Left kidney (tissue), 1 donor: ENCODE measurements at regions not wholly inside any gene's neighbourhood (a gene's known extent, or its start where the extent isn't known, plus 50 kb on each side); places are given as distances from the start of the nearest gene placed in this dataset.
A peak's percentile ranks its signal among the peaks of the same experiment; 100 is the strongest.

Experiments
- DNase-seq: peaks from one replicate; pipeline ENCODE4 v3.0.0-alpha.2; 2013

GRCh38 chr2:122512091-122512490 is 756.6 kb downstream of the TSN start:
- DNase-seq: no peak

- DNase-seq: peak; percentile 11
Measured at GRCh38 chr2:122514451-122514996, 759.1 kb downstream of the TSN start.

DNA sequence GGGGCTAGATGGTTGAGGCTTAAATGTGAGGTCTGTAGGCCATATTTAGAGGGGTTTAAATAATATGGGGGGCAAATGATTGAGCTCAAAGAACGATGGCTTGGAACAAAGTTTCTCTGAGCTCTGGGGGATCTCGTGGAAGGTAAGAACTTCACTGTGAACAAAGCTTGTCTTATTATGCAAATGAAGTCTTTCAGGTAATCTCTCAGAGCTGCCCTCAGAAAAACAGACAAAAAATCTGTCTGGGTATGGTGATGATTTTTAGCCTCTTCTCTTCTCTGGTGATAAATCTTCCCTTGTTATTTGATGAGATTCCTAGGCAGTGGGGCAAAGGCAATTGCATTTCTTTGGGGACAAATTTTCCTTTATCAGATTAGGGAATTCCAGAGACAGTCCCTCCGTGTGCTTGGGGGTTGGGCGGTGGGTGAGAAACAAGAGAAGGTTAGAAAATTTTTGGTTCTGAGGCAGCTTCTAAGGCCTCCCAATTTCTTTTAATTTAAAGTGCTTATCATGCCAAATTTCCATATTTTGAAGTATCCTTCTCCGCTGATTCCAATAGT is 760.4 kb downstream of the TSN start:
- DNase-seq: no peak

DNA sequence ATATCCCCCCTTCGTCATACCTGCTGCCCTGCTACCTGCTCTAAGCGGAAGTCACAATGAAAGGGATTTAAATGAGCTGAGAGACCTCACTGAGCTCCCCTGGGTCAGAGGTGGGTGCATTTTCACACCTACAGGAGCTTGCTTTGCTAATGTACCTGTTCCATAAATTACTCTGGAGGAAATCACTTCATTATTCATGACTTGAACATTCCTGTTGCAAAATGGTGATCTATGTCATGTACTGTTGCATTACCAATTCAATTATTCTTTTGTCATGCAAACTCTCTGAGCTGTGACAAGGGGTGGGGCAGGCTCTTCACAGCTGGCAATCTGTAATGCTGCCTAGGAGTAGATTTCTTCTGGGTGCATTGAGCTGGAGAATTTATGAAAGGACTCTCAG is 761.3 kb downstream of the TSN start:
- no peak for DNase-seq

DNA sequence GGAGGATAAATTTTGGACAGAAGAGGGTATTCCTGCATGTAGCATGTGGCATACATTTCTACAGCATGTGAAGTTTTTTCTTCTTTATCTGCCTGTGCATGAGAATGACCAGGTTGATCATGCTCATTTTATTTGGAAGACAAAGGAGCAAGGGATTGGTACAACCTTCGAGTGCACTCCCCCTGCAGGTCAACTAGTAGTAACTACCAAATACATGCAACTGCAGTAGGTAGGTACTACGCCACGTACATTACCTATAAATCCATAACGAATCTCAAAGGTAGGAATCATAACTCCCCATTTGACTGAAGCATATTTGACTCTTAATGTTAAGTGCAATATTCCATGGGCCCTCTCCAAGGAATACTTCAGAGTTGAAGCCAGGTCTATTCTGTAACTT is 763.9 kb downstream of the TSN start:
- no peak for DNase-seq

DNA sequence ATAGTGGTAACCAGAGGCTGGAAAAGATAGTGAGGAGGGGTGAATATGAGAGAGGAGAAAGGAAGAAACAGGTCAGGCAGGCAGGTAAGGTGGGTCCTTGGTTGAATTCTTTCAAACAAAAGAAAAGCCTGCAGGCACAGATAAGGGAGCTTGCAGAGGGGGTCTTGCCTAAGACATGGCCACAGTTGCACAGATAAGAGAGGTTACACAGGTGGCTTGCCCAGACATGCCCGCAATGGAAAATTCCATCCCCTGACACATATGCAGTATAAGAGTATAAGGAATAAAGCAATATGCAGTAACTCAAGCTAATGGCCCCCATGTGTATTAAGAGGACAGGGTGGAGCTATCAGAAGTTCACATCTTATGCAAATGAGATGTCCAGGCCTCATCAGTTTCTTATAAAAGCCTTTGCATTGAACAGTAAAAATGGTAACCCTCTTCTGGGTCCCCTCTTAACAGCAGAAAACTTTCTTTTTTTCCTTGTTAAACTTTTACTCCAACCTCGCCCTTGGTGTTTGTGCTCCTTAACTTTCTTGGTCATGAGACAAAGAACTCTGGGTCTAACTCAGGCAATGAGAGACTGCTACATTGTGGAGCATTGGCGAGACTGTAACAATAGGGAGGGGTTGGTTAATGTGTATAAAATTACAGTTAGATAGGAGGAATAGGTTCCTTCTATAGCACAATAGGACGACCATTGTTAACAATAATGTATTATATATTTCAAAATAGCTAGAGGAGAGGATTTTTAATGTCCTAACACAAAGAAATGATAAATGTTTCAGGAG is 764.6 kb downstream of the TSN start:
- no peak for DNase-seq

- DNase-seq: no peak
Measured at GRCh38 chr2:122523143-122523542, 767.7 kb downstream of the TSN start.

GRCh38 chr2:122523981-122524380 is 768.5 kb downstream of the TSN start:
- no peak for DNase-seq

DNA sequence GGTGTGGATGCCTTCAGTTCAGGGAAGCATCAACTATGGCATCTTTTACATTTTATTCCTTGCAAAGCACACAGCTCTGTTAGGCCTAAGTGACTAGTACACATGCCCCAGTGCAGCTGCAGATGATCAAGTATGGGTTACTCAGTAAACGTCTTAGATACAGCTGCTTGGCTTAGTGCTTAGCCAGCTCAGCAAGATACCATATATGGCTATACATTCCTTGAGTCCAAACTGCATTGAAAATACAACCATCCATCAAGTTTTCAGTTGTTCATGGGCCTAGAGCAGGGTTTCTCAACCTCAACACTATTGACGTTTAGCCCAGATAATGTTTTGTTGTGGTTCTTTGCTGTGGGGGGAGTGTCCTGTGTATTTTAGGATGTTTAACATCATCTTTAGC is 769.9 kb downstream of the TSN start:
- peak; percentile 10 for DNase-seq

DNA sequence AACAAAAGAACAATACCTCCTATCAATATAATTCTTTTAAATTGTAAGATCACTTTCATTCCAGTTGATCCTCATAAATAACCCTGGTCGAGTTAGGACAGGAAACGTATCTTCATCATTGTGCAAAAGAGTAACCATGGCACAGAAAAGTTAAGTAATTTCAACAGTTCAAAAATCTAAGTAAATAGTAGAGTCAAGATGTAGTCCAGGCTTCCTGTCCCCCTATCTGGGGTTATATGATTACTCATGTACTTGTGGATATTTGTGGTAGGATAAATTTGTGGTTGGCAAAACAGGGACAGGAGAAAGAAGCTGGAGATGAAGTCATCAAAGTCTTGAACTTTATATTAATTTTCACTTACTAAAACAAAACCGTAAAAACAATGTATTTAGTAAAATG is 772.6 kb downstream of the TSN start:
- DNase-seq: no peak

DNA sequence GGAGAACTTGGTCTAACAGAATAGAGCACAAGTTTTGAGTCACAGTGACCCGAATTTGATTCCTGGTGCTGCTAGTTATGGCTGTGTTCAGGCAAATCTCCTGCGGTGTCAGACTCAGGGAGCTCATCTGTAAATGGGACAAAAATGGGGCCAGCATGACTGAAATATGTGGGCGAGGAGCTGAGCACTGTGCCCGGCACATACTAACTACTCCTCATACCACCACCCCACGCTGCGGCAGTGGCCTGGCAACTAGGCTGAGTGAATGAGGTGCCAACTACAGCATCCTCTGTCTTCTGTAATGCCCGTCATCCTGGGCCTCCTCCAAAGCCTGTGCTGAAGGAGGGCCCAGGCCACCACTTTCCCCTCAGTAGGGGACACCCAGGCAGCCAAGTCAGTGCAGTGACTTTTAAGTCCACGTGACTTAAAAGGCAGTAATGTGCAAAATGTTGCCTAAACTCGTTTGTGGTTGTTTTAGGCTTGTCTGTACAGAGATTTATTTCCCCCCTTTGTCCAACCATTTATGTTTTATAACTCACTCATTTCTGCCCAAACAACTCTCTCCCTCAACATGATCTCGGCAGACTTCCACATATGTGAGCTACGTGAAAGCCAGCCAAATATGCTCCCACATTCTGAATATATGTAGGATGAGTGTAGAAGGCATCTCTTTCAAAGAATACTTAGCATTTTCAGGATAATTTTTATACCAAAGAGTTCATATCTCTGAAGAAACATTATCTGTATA is 773.7 kb downstream of the TSN start:
- no peak for DNase-seq

DNA sequence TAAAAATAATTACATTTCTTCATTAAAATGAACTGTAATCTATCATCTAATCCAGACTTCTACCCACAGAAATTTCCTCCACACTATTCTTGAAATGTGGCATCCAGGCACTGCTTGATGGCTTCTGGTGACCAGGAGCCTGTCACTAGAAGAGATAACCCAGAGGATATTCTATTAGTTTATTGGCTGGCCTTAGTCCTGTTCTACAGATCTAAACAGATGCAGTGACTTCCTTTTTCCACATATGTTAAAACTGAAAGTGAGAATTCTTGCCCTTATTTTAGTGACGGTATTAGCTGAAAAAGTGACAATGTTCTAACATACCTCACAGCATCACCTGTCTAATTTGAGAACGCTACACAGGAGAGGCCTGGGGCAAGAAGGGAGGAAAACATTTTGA is 775.4 kb downstream of the TSN start:
- no peak for DNase-seq

DNA sequence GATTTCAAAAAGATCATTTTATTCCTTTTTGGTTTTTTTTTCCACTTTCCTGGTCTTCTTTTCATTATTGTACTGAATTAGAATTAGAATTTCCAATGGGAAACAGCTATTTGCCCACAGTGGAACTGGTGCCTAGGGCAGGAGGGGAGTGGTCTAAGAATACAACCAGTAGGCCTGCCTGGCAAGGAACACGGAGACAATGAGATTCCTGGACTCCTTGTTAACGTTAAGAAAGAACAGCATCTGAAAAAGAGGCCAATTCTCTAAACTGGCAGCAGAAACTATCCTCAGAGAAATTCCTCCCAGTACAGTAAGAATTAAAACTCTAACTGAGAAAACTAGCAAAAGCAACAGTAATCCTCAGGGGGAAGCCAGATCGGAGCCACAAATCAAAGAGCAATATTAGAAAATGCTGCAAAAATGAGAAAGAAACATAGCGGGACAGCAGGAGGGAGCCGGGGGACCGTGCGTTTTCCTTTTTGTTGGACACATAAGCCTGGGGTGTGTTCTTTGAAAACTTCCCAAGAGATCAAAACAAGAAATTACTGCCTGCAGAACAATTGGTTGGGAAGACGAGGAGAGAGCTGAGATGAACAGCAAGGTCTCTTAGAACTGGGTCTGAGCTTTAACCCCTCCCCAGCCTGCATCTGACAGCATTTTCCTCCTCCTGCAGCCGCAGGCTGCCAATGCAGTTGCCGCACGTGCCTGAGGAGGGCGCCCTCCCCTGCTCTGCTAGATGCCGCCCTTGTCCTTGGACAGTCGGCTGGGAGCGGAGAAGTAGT is 776.0 kb downstream of the TSN start:
- no peak for DNase-seq

DNA sequence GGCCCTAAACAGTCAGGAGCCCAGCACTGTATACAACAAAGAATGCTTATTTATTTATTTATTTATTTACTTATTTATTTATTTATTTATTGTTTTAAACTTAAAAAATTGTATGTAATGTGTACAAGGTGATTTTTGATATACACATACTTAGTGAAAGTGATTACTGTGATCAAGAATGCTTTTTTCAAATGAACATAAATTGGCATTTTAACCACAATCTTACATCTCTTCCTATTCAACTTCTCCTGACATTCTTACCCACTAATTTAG is 776.6 kb downstream of the TSN start:
- DNase-seq: no peak

DNA sequence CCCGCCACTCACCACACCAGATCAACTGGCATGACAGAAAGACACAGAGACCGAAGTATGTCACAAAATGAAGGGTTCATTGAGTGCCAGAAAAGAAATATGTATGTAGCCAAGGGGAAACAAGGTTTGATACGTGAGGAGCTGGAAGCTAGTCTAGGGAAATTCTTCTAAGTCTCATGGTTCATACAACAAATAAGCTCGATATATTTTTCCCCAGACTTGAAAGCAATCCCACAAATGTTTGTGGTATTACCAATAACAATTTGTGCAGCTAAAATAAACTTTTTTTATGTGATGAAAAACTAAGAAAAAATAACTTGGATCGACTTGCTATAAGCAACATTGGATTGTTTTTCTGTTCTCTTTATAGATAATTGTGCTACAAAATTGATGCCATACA is 777.0 kb downstream of the TSN start:
- no peak for DNase-seq

GRCh38 chr2:122535960-122536505 is 780.6 kb downstream of the TSN start:
- DNase-seq: no peak

DNA sequence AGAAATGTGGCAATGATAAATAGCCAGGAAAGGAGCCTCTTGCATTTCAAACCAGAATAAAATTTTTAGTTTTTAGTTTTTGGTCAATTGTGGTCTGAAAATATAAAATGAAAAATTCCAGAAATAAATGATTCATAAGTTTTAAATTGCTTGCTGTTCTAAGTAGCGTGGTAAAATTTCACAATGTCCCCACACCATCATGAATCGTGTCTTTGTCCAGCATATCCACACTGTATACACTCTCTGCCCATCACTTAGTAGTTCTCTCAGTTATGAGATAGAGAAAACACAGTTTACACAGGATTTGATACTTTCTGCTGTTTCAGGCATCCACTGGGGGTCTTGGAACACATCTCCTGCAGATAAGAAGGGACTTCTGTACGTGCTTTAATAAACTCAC is 783.9 kb downstream of the TSN start:
- no peak for DNase-seq

DNA sequence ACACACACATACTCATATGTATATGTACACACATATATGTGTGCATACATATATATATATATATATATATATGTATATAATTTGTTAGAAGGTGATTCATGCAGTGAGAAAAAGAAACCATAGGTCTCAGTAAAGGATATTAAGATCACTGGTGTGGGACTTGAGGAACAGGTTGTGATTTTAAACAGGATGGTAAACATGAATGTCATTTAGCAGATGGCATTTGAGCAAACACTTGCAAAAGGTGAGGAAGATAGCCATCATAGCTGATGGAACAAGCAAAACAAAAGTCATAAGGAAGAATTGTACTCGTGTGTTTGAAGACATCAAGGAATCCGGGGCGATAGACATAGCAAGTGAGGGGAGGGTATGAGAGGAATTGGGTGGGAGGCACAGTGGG is 784.5 kb downstream of the TSN start:
- DNase-seq: no peak

DNA sequence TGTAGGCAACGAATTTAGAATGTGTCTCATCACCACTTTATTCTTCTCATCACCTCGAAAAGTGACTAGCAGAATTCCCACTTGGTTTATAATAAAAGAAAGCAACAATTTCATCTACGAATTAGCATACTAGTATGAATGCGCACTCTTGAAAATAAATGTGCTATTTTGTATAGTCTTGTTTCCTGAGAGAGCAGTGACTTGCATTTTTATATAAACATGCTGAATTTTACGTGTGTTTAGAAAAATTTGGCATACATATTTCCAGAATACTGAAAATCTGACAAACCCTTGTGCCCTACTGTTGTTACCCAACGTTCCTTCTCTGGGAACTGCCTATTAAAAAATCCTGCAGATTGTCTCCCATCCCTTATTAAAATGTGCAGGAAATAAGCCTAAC is 786.8 kb downstream of the TSN start:
- no peak for DNase-seq

- no peak for DNase-seq
Measured at GRCh38 chr2:122542646-122543045, 787.2 kb downstream of the TSN start.

DNA sequence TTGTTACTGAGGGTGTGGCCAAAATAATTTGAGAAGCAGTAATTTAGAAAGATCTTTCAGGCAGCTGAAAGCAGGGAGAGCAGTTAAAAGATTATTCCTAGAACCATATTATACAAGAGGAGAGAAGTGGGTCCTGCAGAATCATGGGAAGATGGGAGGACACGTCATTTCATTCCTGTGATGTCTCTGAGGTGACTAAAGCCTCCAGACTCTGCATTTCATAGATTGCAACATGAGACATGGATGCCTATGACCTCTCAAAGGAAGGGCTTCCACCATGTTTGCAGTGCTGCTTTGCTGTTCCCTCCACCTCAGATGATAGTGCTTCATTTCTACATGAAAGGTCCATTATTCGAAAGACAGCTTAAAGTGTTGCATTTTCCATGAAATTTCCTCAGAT is 788.4 kb downstream of the TSN start:
- no peak for DNase-seq

- DNase-seq: no peak
Measured at GRCh38 chr2:122545821-122546220, 790.4 kb downstream of the TSN start.
